ENCODE measurements at regions not wholly inside any gene's neighbourhood (a gene's known extent, or its start where the extent isn't known, plus 50 kb on each side); places are given as distances from the start of the nearest gene placed in this dataset.

GRCh38 chr16:61320791-61321190, 715.4 kb downstream of the CDH8 start:
- no peak overlapping the region for H3K9ac ChIP-seq (ENCODE audit: insufficient read depth in 1 of 2, low read depth in 2 of 2, low read length in 2 of 2)
- no peaks in the 10 kb centered on the region for H3K9me3 ChIP-seq (replicated peaks; ENCODE audit: control insufficient read depth, insufficient read depth, low read depth, low read length)
- POLR2A ChIA-PET, result no interaction called here
- no peak overlapping the region for H3K27ac ChIP-seq (ENCODE audit: extremely low read depth, low read depth, low read length)
- in situ Hi-C loops (cut with MboI), result no loop called here
- no peak overlapping the region for H2AFZ ChIP-seq (ENCODE audit: low read depth, low read length)
- 0% methylated on average over 1 of the region's 1 CpG for WGBS (ENCODE audit: insufficient coverage, low coverage, missing lambda C conversion rate)
- no peak for DNase-seq (ENCODE audit: extremely low read depth in 1 of 4, low spot score in 3 of 4)
- no peaks in the 10 kb centered on the region for H3K36me3 ChIP-seq (ENCODE audit: control insufficient read depth, insufficient read depth, low read length)
- no peaks in the 10 kb centered on the region for H4K20me1 ChIP-seq (replicated peaks; ENCODE audit: control insufficient read depth, insufficient read depth, low read length)
- CTCF ChIA-PET (ENCODE audit: low intra/inter-chr PET ratio), result interaction anchor here (0.7 kb wide), 1 partner anchor 1189 kb away, joined by 3 read pairs; no protein-coding TSS in a partner anchor
- no peaks in the 10 kb centered on the region for H3K4me1 ChIP-seq (replicated peaks in 1 of 2; ENCODE audit: control insufficient read depth in 2 of 2, insufficient read depth in 2 of 2, low read length in 2 of 2)
- no peak for TF ChIP-seq ZBTB11 (CRISPR knock-in tag; IDR thresholded peaks at IDR 0.05)
- TF ChIP-seq ETV5 (CRISPR knock-in tag; IDR thresholded peaks at IDR 0.05; ENCODE audit: low read depth), result no peak
- no peak for TF ChIP-seq ZNF197 (CRISPR knock-in tag; IDR thresholded peaks at IDR 0.05; ENCODE audit: low read depth)
- no peak for TF ChIP-seq NFATC3 (IDR thresholded peaks at IDR 0.05)
- no peak for TF ChIP-seq BRD4 (IDR thresholded peaks at IDR 0.05)
- no peak for TF ChIP-seq GTF2E2 (tag; IDR thresholded peaks at IDR 0.05)
- ATAC-seq, result no peak
- H3K9me1 ChIP-seq (ENCODE audit: control insufficient read depth, insufficient read depth, low read length), result no peaks in the 10 kb centered on the region
- H3K4me3 ChIP-seq, result no peak overlapping the region
- H3K27me3 ChIP-seq (ENCODE audit: control insufficient read depth in 2 of 2, insufficient read depth in 2 of 2, low read length in 2 of 2), result no peaks in the 10 kb centered on the region
- FAIRE-seq, result no peak
- no TSS peak for BruUV-seq (replicated peaks)
- intact Hi-C loops (cut with micrococcal nuclease), result no loop called here
- no peak overlapping the region for H3K4me2 ChIP-seq (ENCODE audit: insufficient read depth, low read length)
- no peaks in the 10 kb centered on the region for H3K79me2 ChIP-seq (ENCODE audit: control insufficient read depth, insufficient read depth, low read length)
